Natural killer cell (primary cell): ENCODE measurements at regions not wholly inside any gene's neighbourhood (a gene's known extent, or its start where the extent isn't known, plus 50 kb on each side); places are given as distances from the start of the nearest gene placed in this dataset.

Experiments
- ATAC-seq, 3 donors: fragments of 150-1000 bp in 2 of 3; fragments of 200-7000 bp in 1 of 3; cut with Tn5 transposase; 1 replicate in 1 of 3; 2 replicates in 2 of 3; pipeline ENCODE4 v1.10.0; 2021; ENCODE audit warnings: mild to moderate bottlenecking in 2 of 3, moderate library complexity in 2 of 3
- DNase-seq, 2 donors: peaks; one replicate each; pipeline versions ENCODE4 v3.0.0 to v3.0.0-alpha.2; 2013 to 2021; ENCODE audit warnings: mixed read lengths in 1 of 2
- H3K27ac ChIP-seq: one replicate; pipeline ENCODE4 v1.5.1; 2013; ENCODE audit warnings: mild to moderate bottlenecking, low read length
- H3K27me3 ChIP-seq: one replicate; pipeline ENCODE4 v1.6.1; 2013; ENCODE audit warnings: low read length; ENCODE audit not compliant: control insufficient read depth, insufficient read depth
- H3K36me3 ChIP-seq: one replicate; pipeline ENCODE4 v1.6.1; 2013; ENCODE audit warnings: low read length; ENCODE audit not compliant: control insufficient read depth, insufficient read depth
- H3K4me1 ChIP-seq: one replicate; pipeline ENCODE4 v1.6.1; 2013; ENCODE audit warnings: low read length; ENCODE audit not compliant: control insufficient read depth, insufficient read depth
- H3K4me3 ChIP-seq: one replicate; pipeline ENCODE4 v1.5.1; 2013; ENCODE audit warnings: low read length
- H3K9me3 ChIP-seq: one replicate; pipeline ENCODE4 v1.6.1; 2013; ENCODE audit warnings: low read length; ENCODE audit not compliant: control insufficient read depth, insufficient read depth
- H3K27ac Mint-ChIP-seq, 2 donors: one replicate each; pipeline ENCODE4 v1.8.0; 2022; ENCODE audit warnings: mild to moderate bottlenecking in 2 of 2, mixed read lengths in 2 of 2, moderate library complexity in 1 of 2
- H3K27me3 Mint-ChIP-seq, 2 donors: one replicate each; pipeline ENCODE4 v1.8.0; 2022; ENCODE audit warnings: low read depth in 2 of 2, mixed read lengths in 2 of 2
- H3K36me3 Mint-ChIP-seq: one replicate; pipeline ENCODE4 v1.8.0; 2022; ENCODE audit warnings: mixed read lengths
- H3K4me1 Mint-ChIP-seq, 2 donors: one replicate each; pipeline ENCODE4 v1.8.0; 2022; ENCODE audit warnings: mixed read lengths in 2 of 2
- H3K4me3 Mint-ChIP-seq: one replicate; pipeline ENCODE4 v1.8.0; 2022; ENCODE audit warnings: mild to moderate bottlenecking, moderate library complexity, mixed read lengths
- H3K9me3 Mint-ChIP-seq, 2 donors: one replicate each; pipeline ENCODE4 v1.8.0; 2022; ENCODE audit warnings: mixed read lengths in 2 of 2
- CTCF ChIP-seq: fragments of 200-600 bp; IDR thresholded peaks from one replicate; pipeline ENCODE4 v1.8.0; 2022; ENCODE audit warnings: antibody characterized with exemption
- WGBS: methylation state at CpG from one replicate; pipeline ENCODE4 v1.1.7; 2013; ENCODE audit warnings: missing lambda C conversion rate; ENCODE audit not compliant: insufficient coverage; 5-methylcytosine and 5-hydroxymethylcytosine counted together
- intact Hi-C: fragments of 100-400 bp; cut with micrococcal nuclease; formaldehyde crosslinking; loops from one replicate; pipeline ENCODE4 v1.14.2; 2022

DNA sequence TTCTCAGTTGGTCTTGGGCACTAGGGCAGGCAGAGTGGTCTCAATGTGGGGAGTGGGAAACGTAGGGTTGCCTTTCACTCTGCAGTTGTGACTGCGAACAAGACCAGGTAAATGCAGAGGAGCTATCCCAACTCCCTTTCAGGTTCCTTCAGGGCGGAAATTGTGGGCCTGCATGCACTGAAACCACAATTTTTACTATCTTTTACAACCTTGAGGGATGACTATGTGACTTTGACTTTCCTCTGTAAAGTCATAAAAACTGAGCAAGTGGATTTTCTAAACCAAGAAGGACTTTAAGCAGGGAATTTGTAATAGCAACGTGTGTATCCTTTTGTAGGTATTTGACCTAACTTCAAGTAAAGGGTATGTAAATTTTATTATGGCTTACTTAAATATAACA lies 171.4 kb upstream of the CADPS start:
- Mint-ChIP-seq H3K4me1 (no peaks in the 10 kb centered on the region), H3K27ac (no peak overlapping the region), H3K9me3 (peaks cover 8 to 9% of the 10 kb centered on the region in 2 donors), H3K27me3 (no peaks in the 10 kb centered on the region), H3K4me3 (no peak overlapping the region), H3K36me3 (no peaks in the 10 kb centered on the region)
- DNase-seq (no peak), ATAC-seq (no peak)
- H3K36me3 ChIP-seq: no peaks in the 10 kb centered on the region
- no peaks in the 10 kb centered on the region for H3K9me3 ChIP-seq
- H3K27ac ChIP-seq: no peak overlapping the region
- no peaks in the 10 kb centered on the region for H3K27me3 ChIP-seq
- WGBS: 68% methylated on average over 4 of the region's 4 CpGs
- no peak for TF ChIP-seq CTCF
- intact Hi-C loops: no loop called here
- H3K4me3 ChIP-seq: no peak overlapping the region
- H3K4me1 ChIP-seq: no peaks in the 10 kb centered on the region

DNA sequence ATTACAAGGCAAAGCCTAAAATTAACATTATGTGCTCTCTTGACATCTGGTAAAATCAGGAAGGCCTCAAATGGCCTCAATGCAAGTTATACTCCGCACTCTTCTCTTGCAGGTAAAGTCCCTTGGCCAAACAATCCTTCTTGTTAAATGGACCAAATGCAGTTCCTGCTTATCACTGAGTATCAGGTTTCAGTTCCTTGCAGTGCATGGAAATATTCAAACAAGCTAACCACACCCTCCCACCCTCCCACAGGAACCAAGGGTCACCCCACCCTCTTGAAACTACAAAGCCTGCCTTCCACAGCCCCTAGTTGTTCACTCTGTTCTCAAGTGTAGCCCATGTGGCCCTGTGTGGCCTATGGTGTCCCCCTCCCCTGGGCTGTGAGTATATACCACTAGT lies 171.9 kb upstream of the CADPS start:
- Histone ChIP-seq H3K36me3 (no peaks in the 10 kb centered on the region), H3K27ac (no peak overlapping the region), H3K9me3 (no peaks in the 10 kb centered on the region), H3K4me1 (no peaks in the 10 kb centered on the region), H3K4me3 (no peak overlapping the region), H3K27me3 (no peaks in the 10 kb centered on the region)
- intact Hi-C loops: no loop called here
- TF ChIP-seq CTCF: no peak
- Mint-ChIP-seq H3K4me1 (no peaks in the 10 kb centered on the region), H3K36me3 (no peaks in the 10 kb centered on the region), H3K27me3 (no peaks in the 10 kb centered on the region), H3K9me3 (peaks cover 9 to 10% of the 10 kb centered on the region in 2 donors), H3K4me3 (no peak overlapping the region), H3K27ac (no peak overlapping the region)
- WGBS: 80% methylated on average over 1 of the region's 1 CpG
- DNase-seq (no peak), ATAC-seq (no peak)

- peaks cover 13 to 14% of the 10 kb centered on the region in 2 donors for H3K9me3 Mint-ChIP-seq
- no peaks in the 10 kb centered on the region for H3K27me3 Mint-ChIP-seq
- TF ChIP-seq CTCF: no peak
- H3K4me3 ChIP-seq: no peak overlapping the region
- ATAC-seq (no peak), DNase-seq (no peak)
- H3K27me3 ChIP-seq: no peaks in the 10 kb centered on the region
- no peaks in the 10 kb centered on the region for H3K36me3 Mint-ChIP-seq
- no peaks in the 10 kb centered on the region for H3K4me1 ChIP-seq
- H3K4me3 Mint-ChIP-seq: no peak overlapping the region
- intact Hi-C loops: no loop called here
- no peaks in the 10 kb centered on the region for H3K36me3 ChIP-seq
- H3K27ac Mint-ChIP-seq: no peak overlapping the region
- H3K27ac ChIP-seq: no peak overlapping the region
- no peaks in the 10 kb centered on the region for H3K9me3 ChIP-seq
- H3K4me1 Mint-ChIP-seq: no peaks in the 10 kb centered on the region
- 93% methylated on average over 4 of the region's 4 CpGs for WGBS
These were observed 173.4 kb upstream of the CADPS start for GRCh38 chr3:63048367-63049326.
